Tibial artery (tissue), 4 donors: ENCODE measurements at regions not wholly inside any gene's neighbourhood (a gene's known extent, or its start where the extent isn't known, plus 50 kb on each side); places are given as distances from the start of the nearest gene placed in this dataset.
"Not testable (repeated sequence)": the region's sequence is repeated elsewhere in the genome, so short reads cannot be mapped to it uniquely, and the experiment has no call there.

Experiments
- DNase-seq, 2 donors: peaks; one replicate each; pipeline ENCODE4 v3.0.0-alpha.2; 2019
- H3K27ac ChIP-seq, 2 donors: fragments of 200-600 bp; sonication (generic) in 1 of 2; 1 replicate in 1 of 2; 2 replicates in 1 of 2; pipeline ENCODE4 v1.5.1; 2018 to 2019; ENCODE audit warnings: mild to moderate bottlenecking in 1 of 2
- H3K27me3 ChIP-seq, 2 donors: fragments of 200-600 bp; sonication (generic) in 1 of 2; one replicate each; pipeline versions ENCODE4 v1.5.1 to v1.6.0; 2016 to 2019
- H3K36me3 ChIP-seq, 3 donors: fragments of 200-600 bp; sonication (generic) in 2 of 3; one replicate each; pipeline ENCODE4 v1.5.1; 2016 to 2019; ENCODE audit warnings: mild to moderate bottlenecking in 2 of 3
- H3K4me1 ChIP-seq, 4 donors: fragments of 200-600 bp; sonication (generic) in 2 of 4; 1 replicate in 3 of 4; 2 replicates in 1 of 4; pipeline ENCODE4 v1.5.1; 2016 to 2019
- H3K4me3 ChIP-seq, 2 donors: fragments of 200-600 bp; sonication (generic) in 1 of 2; 1 replicate in 1 of 2; 2 replicates in 1 of 2; pipeline ENCODE4 v1.5.1; 2018 to 2019; ENCODE audit warnings: mild to moderate bottlenecking in 2 of 2
- H3K9me3 ChIP-seq, 3 donors: fragments of 200-600 bp; sonication (generic) in 1 of 3; one replicate each; pipeline ENCODE4 v1.5.1; 2016 to 2019
- intact Hi-C: fragments of 100-400 bp; cut with DNase I; formaldehyde crosslinking; loops from one replicate; pipeline ENCODE4 v1.15.0; 2023; ENCODE audit warnings: low total_unique reads

- H3K4me1 ChIP-seq, H3K4me3 ChIP-seq, H3K27ac ChIP-seq, H3K9me3 ChIP-seq, DNase-seq, intact Hi-C loops, H3K36me3 ChIP-seq, H3K27me3 ChIP-seq: not testable (repeated sequence)
Measured at GRCh38 chr9:38968651-38969374, 248.9 kb upstream of the FAM240B start.

GRCh38 chr9:38967866-38968265, 247.9 kb upstream of the FAM240B start:
- DNase-seq, H3K27ac ChIP-seq, H3K27me3 ChIP-seq, H3K4me3 ChIP-seq, H3K4me1 ChIP-seq, H3K9me3 ChIP-seq, intact Hi-C loops, H3K36me3 ChIP-seq: not testable (repeated sequence)

GRCh38 chr9:38967285-38967684, 247.4 kb upstream of the FAM240B start:
- H3K36me3 ChIP-seq, H3K4me1 ChIP-seq, intact Hi-C loops, H3K4me3 ChIP-seq, H3K9me3 ChIP-seq, H3K27me3 ChIP-seq, H3K27ac ChIP-seq, DNase-seq: not testable (repeated sequence)

GRCh38 chr9:38959812-38960211, 239.9 kb upstream of the FAM240B start:
- H3K27ac ChIP-seq, H3K4me1 ChIP-seq, intact Hi-C loops, H3K9me3 ChIP-seq, DNase-seq, H3K27me3 ChIP-seq, H3K36me3 ChIP-seq, H3K4me3 ChIP-seq: not testable (repeated sequence)

GRCh38 chr9:38955837-38956236, 235.9 kb upstream of the FAM240B start:
- H3K36me3 ChIP-seq, H3K9me3 ChIP-seq, DNase-seq, H3K4me1 ChIP-seq, intact Hi-C loops, H3K4me3 ChIP-seq, H3K27me3 ChIP-seq, H3K27ac ChIP-seq: not testable (repeated sequence)

GRCh38 chr9:38952715-38953341, 232.9 kb upstream of the FAM240B start:
- H3K9me3 ChIP-seq, intact Hi-C loops, H3K4me3 ChIP-seq: not testable (repeated sequence)

GRCh38 chr9:38945929-38946570, 226.1 kb upstream of the FAM240B start:
- H3K36me3 ChIP-seq, intact Hi-C loops, H3K4me1 ChIP-seq, H3K27ac ChIP-seq, H3K9me3 ChIP-seq, DNase-seq, H3K4me3 ChIP-seq, H3K27me3 ChIP-seq: not testable (repeated sequence)

More at GRCh38 chr9:38952715-38953341, 232.9 kb upstream of the FAM240B start:
- H3K27ac ChIP-seq, H3K4me1 ChIP-seq, H3K27me3 ChIP-seq, H3K36me3 ChIP-seq, DNase-seq: not testable (repeated sequence)

- H3K4me1 ChIP-seq, intact Hi-C loops, H3K4me3 ChIP-seq, H3K27ac ChIP-seq, H3K9me3 ChIP-seq, H3K36me3 ChIP-seq, H3K27me3 ChIP-seq, DNase-seq: not testable (repeated sequence)
Measured at GRCh38 chr9:38944881-38945449, 225.0 kb upstream of the FAM240B start.

- DNase-seq, H3K36me3 ChIP-seq, H3K4me3 ChIP-seq, H3K4me1 ChIP-seq, H3K27ac ChIP-seq, H3K9me3 ChIP-seq, H3K27me3 ChIP-seq, intact Hi-C loops: not testable (repeated sequence)
Measured at GRCh38 chr9:38940501-38940900, 220.6 kb upstream of the FAM240B start.

- H3K9me3 ChIP-seq, H3K4me3 ChIP-seq, H3K4me1 ChIP-seq, intact Hi-C loops, H3K27ac ChIP-seq, H3K36me3 ChIP-seq, H3K27me3 ChIP-seq, DNase-seq: not testable (repeated sequence)
Measured at GRCh38 chr9:38938637-38939036, 218.7 kb upstream of the FAM240B start.

- not testable (repeated sequence) for H3K27ac ChIP-seq, DNase-seq, H3K4me1 ChIP-seq
Measured at GRCh38 chr9:38927970-38928369, 208.0 kb upstream of the FAM240B start.

GRCh38 chr9:38926565-38926964, 206.6 kb upstream of the FAM240B start:
- DNase-seq, H3K27me3 ChIP-seq, H3K27ac ChIP-seq, H3K4me3 ChIP-seq, H3K4me1 ChIP-seq, intact Hi-C loops, H3K36me3 ChIP-seq, H3K9me3 ChIP-seq: not testable (repeated sequence)

More at GRCh38 chr9:38927970-38928369, 208.0 kb upstream of the FAM240B start:
- intact Hi-C loops, H3K9me3 ChIP-seq, H3K4me3 ChIP-seq, H3K36me3 ChIP-seq, H3K27me3 ChIP-seq: not testable (repeated sequence)

GRCh38 chr9:38921253-38921652, 201.3 kb upstream of the FAM240B start:
- not testable (repeated sequence) for DNase-seq, H3K9me3 ChIP-seq

GRCh38 chr9:38910629-38911028, 190.7 kb upstream of the FAM240B start:
- H3K27me3 ChIP-seq, H3K9me3 ChIP-seq, H3K4me3 ChIP-seq, DNase-seq, H3K36me3 ChIP-seq, H3K4me1 ChIP-seq, intact Hi-C loops, H3K27ac ChIP-seq: not testable (repeated sequence)

More at GRCh38 chr9:38921253-38921652, 201.3 kb upstream of the FAM240B start:
- H3K27me3 ChIP-seq, H3K36me3 ChIP-seq, H3K27ac ChIP-seq, H3K4me1 ChIP-seq, H3K4me3 ChIP-seq, intact Hi-C loops: not testable (repeated sequence)
